PC-3 (cell line): ENCODE measurements at regions not wholly inside any gene's neighbourhood (a gene's known extent, or its start where the extent isn't known, plus 50 kb on each side); places are given as distances from the start of the nearest gene placed in this dataset.

Experiments used
- CTCF ChIP-seq: fragments of 300-600 bp; sonication (generic); conservative IDR thresholded peaks from 2 replicates; pipeline ENCODE4 v1.5.1; 2017; ENCODE audit warnings: antibody characterized with exemption, low read depth, mild to moderate bottlenecking, low read length
- EZH2 ChIP-seq: fragments of 300-600 bp; sonication (generic); IDR thresholded peaks from one replicate; pipeline ENCODE4 v1.6.1; 2017; ENCODE audit warnings: antibody characterized with exemption, mild to moderate bottlenecking, low read length; ENCODE audit not compliant: unreplicated experiment

GRCh38 chr3:14279626-14280061 is 101.0 kb downstream of the LSM3 start:
- no peak for TF ChIP-seq CTCF
- TF ChIP-seq EZH2 = no peak
